ENCODE measurements at regions not wholly inside any gene's neighbourhood (a gene's known extent, or its start where the extent isn't known, plus 50 kb on each side); places are given as distances from the start of the nearest gene placed in this dataset.
A peak's percentile ranks its signal among the peaks of the same experiment; 100 is the strongest.

- no peak for TF ChIP-seq RAD21 (IDR thresholded peaks at IDR 0.05; ENCODE audit: low read length)
- TF ChIP-seq FOS (IDR thresholded peaks at IDR 0.05; ENCODE audit: low read depth, low read length): peak; percentile 91
- TF ChIP-seq MXI1 (IDR thresholded peaks at IDR 0.05; ENCODE audit: borderline replicate concordance, low read depth, low read length): no peak
These were observed 77.7 kb downstream of the FOXD1 start (continued) for GRCh38 chr5:73370640-73371583.

- peaks cover 30% of the 10 kb centered on the region for H3K4me1 ChIP-seq (ENCODE audit: control insufficient read depth, insufficient read depth, low read length)
- peak overlapping the region; percentile 48 for H3K56ac ChIP-seq (ENCODE audit: extremely low read depth, insufficient read depth, low read length)
- H3K9me1 ChIP-seq (ENCODE audit: insufficient read depth, low read length): peaks cover 35% of the 10 kb centered on the region
- no peaks in the 10 kb centered on the region for H3K36me3 ChIP-seq (ENCODE audit: control insufficient read depth, insufficient read depth, low read length)
- H3K27ac ChIP-seq (ENCODE audit: insufficient read depth, low read length): peak overlapping the region; percentile 22; the same call in 1 of the 2 replicates
- dilution Hi-C loops (cut with HindIII; ENCODE audit: low sequenced_read_pairs, unreplicated experiment) (no loop called here), intact Hi-C loops (cut with micrococcal nuclease) (no loop called here), in situ Hi-C loops (cut with MboI; ENCODE audit: low sequenced_read_pairs) (no loop called here)
- peak overlapping the region; percentile 86 for H3K18ac ChIP-seq (ENCODE audit: low read depth, low read length)
- peak overlapping the region; percentile 92 for H2BK5ac ChIP-seq (ENCODE audit: low read depth, low read length, poor library complexity, severe bottlenecking)
- peak overlapping the region; percentile 71 to 81 for H4K8ac ChIP-seq (ENCODE audit: low read depth in 2 of 2, low read length in 2 of 2)
- WGBS, 2 experiments (ENCODE audit: extremely low coverage in 2 of 2, insufficient read length in 1 of 2): no CpG with 5 or more reads among the region's 5 CpGs
- peak overlapping the region; percentile 97 for H2BK20ac ChIP-seq (ENCODE audit: low read depth, low read length)
- ATAC-seq (ENCODE audit: low read depth): no peak
- H2AK5ac ChIP-seq (ENCODE audit: low read depth, low read length): peak overlapping the region; percentile 97
- peak overlapping the region; percentile 77 for H3K14ac ChIP-seq (replicated peaks; ENCODE audit: low read depth, low read length)
- BruUV-seq (replicated peaks): no TSS peak
- H4K20me1 ChIP-seq (ENCODE audit: insufficient read depth, low read length): peaks cover 4% of the 10 kb centered on the region; the same call in 1 of the 2 replicates
- H3K79me1 ChIP-seq (ENCODE audit: low read depth in 1 of 2, low read length in 2 of 2): peaks cover 0 to 46% of the 10 kb centered on the region in 2 experiments; a peak in 2 of 4 replicates
- no peak overlapping the region for H3K4me2 ChIP-seq (ENCODE audit: low read depth, low read length)
- H3K23ac ChIP-seq (ENCODE audit: low read depth, low read length): peak overlapping the region; percentile 46
- peak overlapping the region; percentile 87 for H4K91ac ChIP-seq (ENCODE audit: insufficient read depth, low read depth, low read length)
- no peak overlapping the region for H2AFZ ChIP-seq (replicated peaks; ENCODE audit: low read length, poor library complexity)
- ChIA-PET CTCF (interaction anchor here (1.2 kb wide), 1 partner anchor 154 kb away, joined by 5 read pairs; no protein-coding TSS in a partner anchor), POLR2A (ENCODE audit: unreplicated experiment) (no interaction called here)
- H3K27me3 ChIP-seq (ENCODE audit: control insufficient read depth, insufficient read depth, low read length): no peaks in the 10 kb centered on the region
- H2BK120ac ChIP-seq (ENCODE audit: low read depth, low read length): peak overlapping the region; percentile 92
- H3K4me3 ChIP-seq (ENCODE audit: insufficient read depth, low read depth, low read length): no peak overlapping the region
- peak overlapping the region; percentile 42 for H2AK9ac ChIP-seq (replicated peaks; ENCODE audit: low read depth, low read length, poor library complexity)
- peak overlapping the region; percentile 72 for H4K5ac ChIP-seq (ENCODE audit: low read depth, low read length)
- no peak for DNase-seq
- H3K9me3 ChIP-seq (ENCODE audit: control insufficient read depth, insufficient read depth, low read length): no peaks in the 10 kb centered on the region
- H2BK15ac ChIP-seq (ENCODE audit: low read depth, low read length): peak overlapping the region; percentile 83; the same call in 2 of the 3 replicates
- TF ChIP-seq SMC3 (IDR thresholded peaks at IDR 0.05; ENCODE audit: low read depth, low read length): no peak
- no peak for TF ChIP-seq CHD1 (IDR thresholded peaks at IDR 0.05; ENCODE audit: low read depth, low read length)
- no peak for TF ChIP-seq POLR2A (IDR thresholded peaks at IDR 0.05; ENCODE audit: low read depth, low read length)
- TF ChIP-seq USF2 (IDR thresholded peaks at IDR 0.05; ENCODE audit: low read depth, low read length): no peak
- TF ChIP-seq MAFK (IDR thresholded peaks at IDR 0.05; ENCODE audit: low read depth, low read length): no peak
- no peak for TF ChIP-seq NFE2L2 (IDR thresholded peaks at IDR 0.05; ENCODE audit: low read depth, low read length)
- no peak for TF ChIP-seq MAZ (IDR thresholded peaks at IDR 0.05; ENCODE audit: borderline replicate concordance, low read depth, low read length)
- no peak for TF ChIP-seq MXI1 (IDR thresholded peaks at IDR 0.05; ENCODE audit: borderline replicate concordance, low read depth, low read length)
- no peak for TF ChIP-seq BHLHE40 (IDR thresholded peaks at IDR 0.05; ENCODE audit: low read depth, low read length)
- no peak for TF ChIP-seq FOS (IDR thresholded peaks at IDR 0.05; ENCODE audit: low read depth, low read length)
- TF ChIP-seq CTCF (conservative IDR thresholded peaks at IDR 0.05; ENCODE audit: low read depth, low read length): no peak
- H3K4ac ChIP-seq (ENCODE audit: low read depth, low read length): peak overlapping the region; percentile 87
- no peak overlapping the region for H3K9ac ChIP-seq (ENCODE audit: low read depth, low read length)
These were observed 78.5 kb downstream of the FOXD1 start for GRCh38 chr5:73370095-73370494.

Data from IMR-90 (cell line).